H9 (cell line): ENCODE measurements at regions not wholly inside any gene's neighbourhood (a gene's known extent, or its start where the extent isn't known, plus 50 kb on each side); places are given as distances from the start of the nearest gene placed in this dataset.
"Not testable (repeated sequence)": the region's sequence is repeated elsewhere in the genome, so short reads cannot be mapped to it uniquely, and the experiment has no call there.

Source experiments
- DNase-seq: peaks from one replicate; pipeline ENCODE4 v3.0.0-alpha.2; 2017
- H2AFZ ChIP-seq: one replicate; pipeline ENCODE4 v1.6.1; 2013; ENCODE audit warnings: mild to moderate bottlenecking, low read length, control low read depth, moderate library complexity
- H2AK5ac ChIP-seq: 2 replicates; pipeline ENCODE4 v1.6.1; 2013; ENCODE audit warnings: low read length, control low read depth, mixed read lengths; ENCODE audit not compliant: insufficient read length
- H2BK120ac ChIP-seq: one replicate; pipeline ENCODE4 v1.6.1; 2013; ENCODE audit warnings: low read depth, mild to moderate bottlenecking, low read length, control low read depth, inconsistent platforms; ENCODE audit not compliant: poor library complexity, severe bottlenecking
- H2BK12ac ChIP-seq: 2 replicates; pipeline ENCODE4 v1.6.1; 2013; ENCODE audit warnings: low read length, control low read depth, mixed read lengths, low read depth; ENCODE audit not compliant: insufficient read length
- H2BK15ac ChIP-seq: 2 replicates; pipeline ENCODE4 v1.6.1; 2013; ENCODE audit warnings: low read depth, low read length, control low read depth
- H2BK20ac ChIP-seq: one replicate; pipeline ENCODE4 v1.6.1; 2013; ENCODE audit warnings: low read depth, mild to moderate bottlenecking, low read length, control low read depth, inconsistent platforms; ENCODE audit not compliant: poor library complexity, severe bottlenecking
- H2BK5ac ChIP-seq: 2 replicates; pipeline ENCODE4 v1.6.1; 2013; ENCODE audit warnings: low read length, control low read depth, mixed read lengths; ENCODE audit not compliant: insufficient read length
- H3K14ac ChIP-seq: 2 replicates; pipeline ENCODE4 v1.6.1; 2013; ENCODE audit warnings: low read length, control low read depth; ENCODE audit not compliant: insufficient read depth
- H3K18ac ChIP-seq: 2 replicates; pipeline ENCODE4 v1.6.1; 2013; ENCODE audit warnings: low read depth, mild to moderate bottlenecking, mixed read lengths, low read length, control low read depth; ENCODE audit not compliant: insufficient read length
- H3K23ac ChIP-seq: 2 replicates; pipeline ENCODE4 v1.6.1; 2013; ENCODE audit warnings: low read length, control low read depth, mixed read lengths, low read depth; ENCODE audit not compliant: insufficient read length
- H3K23me2 ChIP-seq: 2 replicates; pipeline ENCODE4 v1.6.1; 2013; ENCODE audit warnings: low read depth, mild to moderate bottlenecking, mixed read lengths, low read length, control low read depth; ENCODE audit not compliant: insufficient read length, poor library complexity, severe bottlenecking
- H3K27ac ChIP-seq: 2 replicates; pipeline ENCODE4 v1.5.1; 2013; ENCODE audit warnings: low read length, control low read depth, mixed read lengths, low read depth; ENCODE audit not compliant: insufficient read length
- H3K27me3 ChIP-seq: 2 replicates; pipeline ENCODE4 v1.6.1; 2013; ENCODE audit warnings: low read length, control low read depth, inconsistent platforms; ENCODE audit not compliant: insufficient read depth
- H3K4ac ChIP-seq: 2 replicates; pipeline ENCODE4 v1.6.1; 2013; ENCODE audit warnings: low read depth, mild to moderate bottlenecking, control low read depth, inconsistent platforms, low read length, moderate library complexity
- H3K4me1 ChIP-seq: 2 replicates; pipeline ENCODE4 v1.6.1; 2013; ENCODE audit warnings: low read length, control low read depth, inconsistent platforms; ENCODE audit not compliant: insufficient read depth
- H3K4me2 ChIP-seq: 2 replicates; pipeline ENCODE4 v1.6.1; 2013; ENCODE audit warnings: low read length, control low read depth, mixed read lengths; ENCODE audit not compliant: insufficient read length, insufficient read depth
- H3K56ac ChIP-seq: 2 replicates; pipeline ENCODE4 v1.6.1; 2013; ENCODE audit warnings: low read depth, mild to moderate bottlenecking, mixed read lengths, low read length, control low read depth; ENCODE audit not compliant: insufficient read length
- H3K79me1 ChIP-seq: 2 replicates; pipeline ENCODE4 v1.6.1; 2013; ENCODE audit warnings: low read depth, mild to moderate bottlenecking, moderate library complexity, low read length, control low read depth, inconsistent platforms; ENCODE audit not compliant: insufficient read depth, poor library complexity, severe bottlenecking
- H3K79me2 ChIP-seq: 2 replicates; pipeline ENCODE4 v1.6.1; 2013; ENCODE audit warnings: low read length, control low read depth, inconsistent platforms; ENCODE audit not compliant: insufficient read depth
- H3K9ac ChIP-seq: 2 replicates; pipeline ENCODE4 v1.6.1; 2013; ENCODE audit warnings: low read length, control low read depth, mixed read lengths; ENCODE audit not compliant: insufficient read length; ENCODE audit errors: extremely low read depth
- H3K9me3 ChIP-seq: one replicate; pipeline ENCODE4 v1.6.1; 2013; ENCODE audit warnings: low read depth, low read length, inconsistent platforms; ENCODE audit not compliant: control insufficient read depth
- H3T11ph ChIP-seq: one replicate; pipeline ENCODE4 v1.6.1; 2013; ENCODE audit warnings: mild to moderate bottlenecking, low read length, control low read depth, inconsistent platforms
- H4K20me1 ChIP-seq: one replicate; pipeline ENCODE4 v1.6.1; 2013; ENCODE audit not compliant: control insufficient read depth, insufficient read length, insufficient read depth
- H4K5ac ChIP-seq: 2 replicates; pipeline ENCODE4 v1.6.1; 2013; ENCODE audit warnings: low read depth, mild to moderate bottlenecking, mixed read lengths, low read length, control low read depth; ENCODE audit not compliant: insufficient read length
- H4K8ac ChIP-seq: replicated peaks from 2 replicates; pipeline ENCODE4 v1.6.1; 2013; ENCODE audit warnings: low read length, control low read depth, mixed read lengths, low read depth; ENCODE audit not compliant: insufficient read length
- H4K91ac ChIP-seq: 2 replicates; pipeline ENCODE4 v1.6.1; 2013; ENCODE audit warnings: low read depth, mild to moderate bottlenecking, moderate library complexity, mixed read lengths, low read length, control low read depth; ENCODE audit not compliant: insufficient read length
- H3K27ac Mint-ChIP-seq, 3 experiments: 2 replicates in 2 of 3; 3 replicates in 1 of 3; pipeline ENCODE4 v1.8.0; 2020 to 2021; ENCODE audit warnings: mixed read lengths in 3 of 3, mild to moderate bottlenecking in 1 of 3, moderate library complexity in 1 of 3
- H3K27me3 Mint-ChIP-seq: 2 replicates; pipeline ENCODE4 v1.8.0; 2021; ENCODE audit warnings: low read depth, mild to moderate bottlenecking, moderate library complexity, mixed read lengths
- H3K36me3 Mint-ChIP-seq, 3 experiments: 2 replicates in 2 of 3; 3 replicates in 1 of 3; pipeline ENCODE4 v1.8.0; 2020 to 2021; ENCODE audit warnings: low read depth in 3 of 3, mixed read lengths in 3 of 3; ENCODE audit not compliant: insufficient read depth in 1 of 3
- H3K4me1 Mint-ChIP-seq, 2 experiments: 2 replicates each; pipeline ENCODE4 v1.8.0; 2020; ENCODE audit warnings: mixed read lengths in 2 of 2
- H3K4me3 Mint-ChIP-seq, 2 experiments: 2 replicates in 1 of 2; 3 replicates in 1 of 2; pipeline ENCODE4 v1.8.0; 2020 to 2021; ENCODE audit warnings: mild to moderate bottlenecking in 2 of 2, mixed read lengths in 2 of 2, moderate library complexity in 1 of 2
- H3K9me3 Mint-ChIP-seq, 2 experiments: 2 replicates in 1 of 2; 3 replicates in 1 of 2; pipeline ENCODE4 v1.8.0; 2020; ENCODE audit warnings: mild to moderate bottlenecking in 2 of 2, mixed read lengths in 2 of 2, moderate library complexity in 1 of 2
- WGBS: extraction: QIAGEN DNeasy Blood & Tissue Kit; methylation state at CpG from one replicate; pipeline ENCODE4 v1.1.7; 2013; ENCODE audit warnings: missing lambda C conversion rate, low lambda C conversion rate, mixed read lengths; ENCODE audit not compliant: insufficient read length; ENCODE audit errors: extremely low coverage; 5-methylcytosine and 5-hydroxymethylcytosine counted together
- TF ChIP-seq, protein P1 (sequence below): fragments of 200-600 bp; sonication (generic); conservative IDR thresholded peaks from 3 replicates; pipeline ENCODE4 v1.8.0; 2021; ENCODE audit warnings: antibody characterized with exemption, mild to moderate bottlenecking

DNA sequence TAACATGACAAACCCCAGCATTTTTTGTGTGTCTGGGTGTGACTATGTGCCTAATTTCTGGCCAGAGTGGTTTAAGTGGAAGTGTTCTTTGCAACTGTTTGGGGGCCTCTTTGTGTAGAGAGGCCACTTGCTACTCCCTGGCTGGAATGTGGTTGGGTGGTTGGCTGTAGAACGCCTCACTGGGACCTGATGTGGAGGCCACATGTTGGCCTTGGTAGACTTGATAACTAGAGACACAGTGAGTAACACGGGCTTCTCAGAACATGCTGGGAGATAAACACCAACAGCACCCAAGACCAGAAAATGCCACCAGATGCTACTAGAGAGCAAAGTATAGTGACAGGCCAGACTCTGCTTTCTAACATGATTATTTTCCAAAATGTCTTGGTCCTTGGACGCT is 111.2 kb upstream of the ZFP64 start:
- Histone ChIP-seq H3K56ac (no peak overlapping the region), H3K4ac (no peak overlapping the region), H3K14ac (no peak overlapping the region), H4K5ac (no peak overlapping the region), H3K79me1 (no peaks in the 10 kb centered on the region), H3K23me2 (no peaks in the 10 kb centered on the region), H2AK5ac (no peak overlapping the region), H3K9me3 (no peaks in the 10 kb centered on the region), H3K27me3 (no peaks in the 10 kb centered on the region), H2AFZ (no peak overlapping the region), H3K23ac (no peak overlapping the region), H3T11ph (no peak overlapping the region), H2BK5ac (no peak overlapping the region), H3K9ac (no peak overlapping the region), H3K4me2 (no peak overlapping the region), H4K20me1 (no peaks in the 10 kb centered on the region), H3K27ac (no peak overlapping the region), H3K79me2 (no peaks in the 10 kb centered on the region), H4K91ac (no peak overlapping the region), H3K4me1 (no peaks in the 10 kb centered on the region; the same call in 1 of the 2 replicates), H2BK12ac (no peak overlapping the region), H2BK20ac (no peak overlapping the region), H4K8ac (no peak overlapping the region), H2BK120ac (no peak overlapping the region), H3K18ac (no peak overlapping the region), H2BK15ac (no peak overlapping the region; the same call in 1 of the 2 replicates)
- Mint-ChIP-seq H3K27ac (no peak overlapping the region), H3K4me3 (no peak overlapping the region), H3K9me3 (no peaks in the 10 kb centered on the region), H3K4me1 (peaks cover 0 to 5% of the 10 kb centered on the region in 2 experiments; a peak in 2 of 4 replicates), H3K36me3 (no peaks in the 10 kb centered on the region), H3K27me3 (no peaks in the 10 kb centered on the region)
- DNase-seq = no peak
- no CpG with 5 or more reads among the region's 3 CpGs for WGBS
- TF ChIP-seq, protein P1, sequence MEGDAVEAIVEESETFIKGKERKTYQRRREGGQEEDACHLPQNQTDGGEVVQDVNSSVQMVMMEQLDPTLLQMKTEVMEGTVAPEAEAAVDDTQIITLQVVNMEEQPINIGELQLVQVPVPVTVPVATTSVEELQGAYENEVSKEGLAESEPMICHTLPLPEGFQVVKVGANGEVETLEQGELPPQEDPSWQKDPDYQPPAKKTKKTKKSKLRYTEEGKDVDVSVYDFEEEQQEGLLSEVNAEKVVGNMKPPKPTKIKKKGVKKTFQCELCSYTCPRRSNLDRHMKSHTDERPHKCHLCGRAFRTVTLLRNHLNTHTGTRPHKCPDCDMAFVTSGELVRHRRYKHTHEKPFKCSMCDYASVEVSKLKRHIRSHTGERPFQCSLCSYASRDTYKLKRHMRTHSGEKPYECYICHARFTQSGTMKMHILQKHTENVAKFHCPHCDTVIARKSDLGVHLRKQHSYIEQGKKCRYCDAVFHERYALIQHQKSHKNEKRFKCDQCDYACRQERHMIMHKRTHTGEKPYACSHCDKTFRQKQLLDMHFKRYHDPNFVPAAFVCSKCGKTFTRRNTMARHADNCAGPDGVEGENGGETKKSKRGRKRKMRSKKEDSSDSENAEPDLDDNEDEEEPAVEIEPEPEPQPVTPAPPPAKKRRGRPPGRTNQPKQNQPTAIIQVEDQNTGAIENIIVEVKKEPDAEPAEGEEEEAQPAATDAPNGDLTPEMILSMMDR = no peak

DNA sequence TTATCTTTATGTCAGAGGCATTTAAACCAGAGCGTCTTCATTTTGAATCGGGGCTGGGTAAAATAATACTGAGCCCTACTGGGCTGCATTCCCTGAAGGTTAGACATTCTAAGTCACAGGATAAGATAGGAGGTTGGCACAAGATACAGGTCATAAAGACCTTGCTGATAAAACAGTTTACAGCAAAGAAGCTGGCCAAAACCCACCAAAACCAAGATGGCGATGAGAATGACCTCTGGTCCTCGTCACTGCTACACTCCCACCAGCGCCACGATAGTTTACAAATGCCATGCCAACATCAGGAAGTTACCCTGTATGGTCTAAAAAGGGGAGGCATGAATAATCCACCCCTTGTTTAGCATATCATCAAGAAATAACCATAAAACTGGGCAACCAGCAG is 110.5 kb upstream of the ZFP64 start:
- not testable (repeated sequence) for H3K27ac Mint-ChIP-seq, H3K9me3 Mint-ChIP-seq, H3K18ac ChIP-seq, H2AFZ ChIP-seq, H3K27me3 ChIP-seq, H3K79me1 ChIP-seq, H3K4me1 Mint-ChIP-seq, H4K8ac ChIP-seq, H3K4me1 ChIP-seq, H2AK5ac ChIP-seq, H2BK120ac ChIP-seq, H3K27me3 Mint-ChIP-seq, H4K91ac ChIP-seq, H2BK12ac ChIP-seq, H3K79me2 ChIP-seq, H4K5ac ChIP-seq, H3K23ac ChIP-seq, H4K20me1 ChIP-seq, H2BK20ac ChIP-seq, H3K56ac ChIP-seq, H3K23me2 ChIP-seq, H3K9ac ChIP-seq, H3K27ac ChIP-seq, H3K36me3 Mint-ChIP-seq, H3K14ac ChIP-seq, DNase-seq, H2BK5ac ChIP-seq, H3K4ac ChIP-seq, H3T11ph ChIP-seq, H3K4me3 Mint-ChIP-seq, H3K4me2 ChIP-seq, H2BK15ac ChIP-seq, H3K9me3 ChIP-seq
- no CpG with 5 or more reads among the region's 6 CpGs for WGBS
